HG02610 (cell line): ENCODE measurements at regions not wholly inside any gene's neighbourhood (a gene's known extent, or its start where the extent isn't known, plus 50 kb on each side); places are given as distances from the start of the nearest gene placed in this dataset.

ENCODE experiments used
- ATAC-seq: cut with Tn5 transposase; IDR thresholded peaks from one replicate; pipeline ENCODE4 v1.9.1; 2021; ENCODE audit warnings: mild to moderate bottlenecking, moderate library complexity; ENCODE audit not compliant: unreplicated experiment

GRCh38 chr20:17858450-17859001 is 110.1 kb downstream of the SNX5 start:
- no peak for ATAC-seq

- ATAC-seq, result no peak
These were observed 110.8 kb downstream of the SNX5 start for GRCh38 chr20:17857639-17858449.

GRCh38 chr20:17856837-17857605 is 111.6 kb downstream of the SNX5 start:
- ATAC-seq, result no peak

GRCh38 chr20:17856024-17856564 is 112.5 kb downstream of the SNX5 start:
- peak; percentile 82 for ATAC-seq

- ATAC-seq, result no peak
These were observed 114.2 kb downstream of the SNX5 start for GRCh38 chr20:17854307-17854903.

GRCh38 chr20:17852323-17852722 is 116.3 kb downstream of the SNX5 start:
- ATAC-seq, result no peak

GRCh38 chr20:17850684-17851026 is 117.9 kb downstream of the SNX5 start:
- no peak for ATAC-seq

GRCh38 chr20:17849901-17850683 is 118.5 kb downstream of the SNX5 start:
- no peak for ATAC-seq

GRCh38 chr20:17849138-17849900 is 119.3 kb downstream of the SNX5 start:
- no peak for ATAC-seq

- no peak for ATAC-seq
These were observed 120.1 kb downstream of the SNX5 start for GRCh38 chr20:17848249-17849048.

- no peak for ATAC-seq
These were observed 122.7 kb downstream of the SNX5 start for GRCh38 chr20:17845701-17846475.

- no peak for ATAC-seq
These were observed 123.9 kb downstream of the SNX5 start for GRCh38 chr20:17844549-17845298.

GRCh38 chr20:17844133-17844429 is 124.5 kb downstream of the SNX5 start:
- ATAC-seq, result no peak

GRCh38 chr20:17843246-17844132 is 125.1 kb downstream of the SNX5 start:
- peak; percentile 48 for ATAC-seq

GRCh38 chr20:17841751-17842215 is 126.8 kb downstream of the SNX5 start:
- no peak for ATAC-seq

- no peak for ATAC-seq
These were observed 128.2 kb downstream of the SNX5 start for GRCh38 chr20:17840423-17840822.

GRCh38 chr20:17838921-17839320 is 129.7 kb downstream of the SNX5 start:
- ATAC-seq, result no peak
